ENCODE measurements at regions not wholly inside any gene's neighbourhood (a gene's known extent, or its start where the extent isn't known, plus 50 kb on each side); places are given as distances from the start of the nearest gene placed in this dataset.

DNA sequence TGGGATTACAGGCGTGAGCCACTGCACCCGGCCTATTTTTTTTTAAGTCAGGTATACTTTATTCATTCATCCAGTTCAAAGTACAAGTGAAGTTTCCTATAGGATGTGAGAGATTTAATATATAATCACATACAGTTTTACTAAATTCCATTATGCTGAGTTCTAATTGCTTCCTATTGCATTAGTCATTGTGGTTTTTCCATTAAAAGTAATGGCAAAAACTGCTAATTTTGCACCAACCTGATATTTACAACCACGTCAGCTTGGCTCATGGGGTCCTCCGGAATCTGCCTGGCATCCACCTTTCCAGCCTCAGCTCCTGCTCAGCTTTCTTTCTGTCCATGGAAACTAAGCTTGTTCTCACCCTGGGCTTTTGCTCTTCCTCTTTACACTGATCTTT is 67.0 kb upstream of the CSRP2 start:
- TF ChIP-seq EZH2 (IDR thresholded peaks at IDR 0.05; ENCODE audit: low read length, missing control alignments), result no peak
- TF ChIP-seq, protein P1, sequence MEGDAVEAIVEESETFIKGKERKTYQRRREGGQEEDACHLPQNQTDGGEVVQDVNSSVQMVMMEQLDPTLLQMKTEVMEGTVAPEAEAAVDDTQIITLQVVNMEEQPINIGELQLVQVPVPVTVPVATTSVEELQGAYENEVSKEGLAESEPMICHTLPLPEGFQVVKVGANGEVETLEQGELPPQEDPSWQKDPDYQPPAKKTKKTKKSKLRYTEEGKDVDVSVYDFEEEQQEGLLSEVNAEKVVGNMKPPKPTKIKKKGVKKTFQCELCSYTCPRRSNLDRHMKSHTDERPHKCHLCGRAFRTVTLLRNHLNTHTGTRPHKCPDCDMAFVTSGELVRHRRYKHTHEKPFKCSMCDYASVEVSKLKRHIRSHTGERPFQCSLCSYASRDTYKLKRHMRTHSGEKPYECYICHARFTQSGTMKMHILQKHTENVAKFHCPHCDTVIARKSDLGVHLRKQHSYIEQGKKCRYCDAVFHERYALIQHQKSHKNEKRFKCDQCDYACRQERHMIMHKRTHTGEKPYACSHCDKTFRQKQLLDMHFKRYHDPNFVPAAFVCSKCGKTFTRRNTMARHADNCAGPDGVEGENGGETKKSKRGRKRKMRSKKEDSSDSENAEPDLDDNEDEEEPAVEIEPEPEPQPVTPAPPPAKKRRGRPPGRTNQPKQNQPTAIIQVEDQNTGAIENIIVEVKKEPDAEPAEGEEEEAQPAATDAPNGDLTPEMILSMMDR (conservative IDR thresholded peaks at IDR 0.05 in 1 of 2, IDR thresholded peaks at IDR 0.05 in 1 of 2; ENCODE audit: low read depth in 1 of 2, low read length in 2 of 2), result no peak
